ENCODE measurements at regions not wholly inside any gene's neighbourhood (a gene's known extent, or its start where the extent isn't known, plus 50 kb on each side); places are given as distances from the start of the nearest gene placed in this dataset.

DNA sequence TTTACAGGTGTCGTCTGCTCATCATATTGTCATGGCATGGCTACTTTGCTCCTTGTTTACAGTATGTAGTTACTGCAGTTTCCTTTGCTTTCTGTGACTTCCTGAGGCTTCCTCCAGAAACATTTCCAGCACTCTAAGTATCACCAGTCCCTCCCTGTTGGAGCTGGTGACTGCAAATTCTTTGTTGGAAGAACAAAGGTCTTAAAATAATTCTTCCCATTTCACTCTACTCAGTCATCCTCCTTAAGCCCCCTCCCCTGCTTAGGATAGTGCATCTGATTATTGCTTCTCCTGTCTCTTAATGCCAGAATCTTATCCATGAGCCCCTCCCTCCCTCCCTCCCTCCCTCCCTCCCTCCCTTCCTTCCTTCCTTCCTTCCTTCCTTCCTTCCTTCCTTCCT lies 72.0 kb downstream of the C3orf38 start:
- no peak overlapping the region for H3K23ac ChIP-seq (ENCODE audit: low read length)
- no peak overlapping the region for H3K4ac ChIP-seq (ENCODE audit: low read depth, low read length)
- no peaks in the 10 kb centered on the region for H3K36me3 ChIP-seq (ENCODE audit: control insufficient read depth in 1 of 2, insufficient read depth in 2 of 2, low read length in 2 of 2)
- H3K18ac ChIP-seq (ENCODE audit: low read length), result no peak overlapping the region
- no peak overlapping the region for H2BK5ac ChIP-seq (ENCODE audit: low read depth, low read length, poor library complexity)
- H3K4me2 ChIP-seq (ENCODE audit: low read length), result no peak overlapping the region
- no peak overlapping the region for H3K4me3 ChIP-seq (ENCODE audit: low read depth, low read length)
- H3K27me3 ChIP-seq (ENCODE audit: insufficient read depth, low read length), result no peaks in the 10 kb centered on the region
- H4K8ac ChIP-seq (ENCODE audit: low read depth, low read length), result no peak overlapping the region
- no peaks in the 10 kb centered on the region for H3K4me1 ChIP-seq (ENCODE audit: control insufficient read depth in 1 of 2, insufficient read depth in 2 of 2, low read length in 2 of 2)
- H3K14ac ChIP-seq (ENCODE audit: low read length), result no peak overlapping the region
- H2BK12ac ChIP-seq (ENCODE audit: low read length), result no peak overlapping the region
- no CpG with 5 or more reads among the region's 1 CpG for WGBS (ENCODE audit: extremely low coverage, insufficient coverage, insufficient read length)
- H4K12ac ChIP-seq (ENCODE audit: low read depth, low read length), result no peak overlapping the region
- no peaks in the 10 kb centered on the region for H3K79me1 ChIP-seq (ENCODE audit: low read length)
- H3K9ac ChIP-seq (ENCODE audit: low read length), result no peak overlapping the region
- no peak overlapping the region for H2AFZ ChIP-seq (ENCODE audit: insufficient read depth, low read length, poor library complexity)
- H3K9me3 ChIP-seq (ENCODE audit: insufficient read depth, low read depth, low read length), result no peaks in the 10 kb centered on the region
- H3K79me2 ChIP-seq (ENCODE audit: control insufficient read depth, insufficient read depth, low read length, poor library complexity), result no peaks in the 10 kb centered on the region
- H3K27ac ChIP-seq (ENCODE audit: low read depth, low read length), result no peak overlapping the region
- no peak overlapping the region for H4K91ac ChIP-seq (ENCODE audit: low read depth, low read length)
- no peak overlapping the region for H2BK120ac ChIP-seq (ENCODE audit: insufficient read depth, low read length, poor library complexity)
- no peak for DNase-seq
- H2AK5ac ChIP-seq (ENCODE audit: low read length), result no peak overlapping the region

DNA sequence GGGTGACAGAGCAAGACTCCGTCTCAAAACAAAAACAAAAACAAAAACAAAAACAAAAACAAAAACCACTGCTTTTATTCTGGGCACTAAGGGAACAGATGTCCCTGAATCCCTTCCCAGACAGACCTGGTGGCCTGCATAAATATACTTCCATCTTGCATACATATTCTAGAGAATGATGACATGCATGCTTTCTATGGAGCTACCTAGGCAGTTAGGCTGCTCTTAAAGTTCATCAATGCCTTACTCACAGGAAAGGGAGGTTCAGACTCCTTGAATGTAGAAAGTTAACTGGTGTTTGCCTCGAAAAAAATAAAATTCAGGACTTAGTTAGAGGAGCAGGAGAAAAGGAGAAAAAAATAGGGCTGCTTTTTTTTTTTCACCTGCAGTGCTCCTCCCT lies 72.6 kb downstream of the C3orf38 start:
- no peak overlapping the region for H2BK5ac ChIP-seq (ENCODE audit: low read depth, low read length, poor library complexity)
- no peak for DNase-seq

GRCh38 chr3:88225326-88226008 lies 75.7 kb downstream of the C3orf38 start:
- Histone ChIP-seq H3K9ac (ENCODE audit: low read length) (no peak overlapping the region), H3K36me3 (ENCODE audit: control insufficient read depth in 1 of 2, insufficient read depth in 2 of 2, low read length in 2 of 2) (no peaks in the 10 kb centered on the region), H2BK120ac (ENCODE audit: insufficient read depth, low read length, poor library complexity) (no peak overlapping the region), H4K12ac (ENCODE audit: low read depth, low read length) (no peak overlapping the region), H3K27me3 (ENCODE audit: insufficient read depth, low read length) (no peaks in the 10 kb centered on the region), H3K4ac (ENCODE audit: low read depth, low read length) (no peak overlapping the region), H3K9me3 (ENCODE audit: insufficient read depth, low read depth, low read length) (peaks cover 2% of the 10 kb centered on the region), H3K23ac (ENCODE audit: low read length) (no peak overlapping the region), H2AFZ (ENCODE audit: insufficient read depth, low read length, poor library complexity) (no peak overlapping the region), H4K8ac (ENCODE audit: low read depth, low read length) (no peak overlapping the region), H3K14ac (ENCODE audit: low read length) (no peak overlapping the region), H2BK12ac (ENCODE audit: low read length) (no peak overlapping the region), H3K4me2 (ENCODE audit: low read length) (no peak overlapping the region), H4K91ac (ENCODE audit: low read depth, low read length) (no peak overlapping the region), H2BK5ac (ENCODE audit: low read depth, low read length, poor library complexity) (no peak overlapping the region), H3K79me1 (ENCODE audit: low read length) (no peaks in the 10 kb centered on the region), H2AK5ac (ENCODE audit: low read length) (no peak overlapping the region), H3K4me3 (ENCODE audit: low read depth, low read length) (no peak overlapping the region), H3K18ac (ENCODE audit: low read length) (no peak overlapping the region), H3K4me1 (ENCODE audit: control insufficient read depth in 1 of 2, insufficient read depth in 2 of 2, low read length in 2 of 2) (peaks cover under 1 to 2% of the 10 kb centered on the region in 2 experiments), H3K79me2 (ENCODE audit: control insufficient read depth, insufficient read depth, low read length, poor library complexity) (no peaks in the 10 kb centered on the region), H3K27ac (ENCODE audit: low read depth, low read length) (no peak overlapping the region)
- no peak for DNase-seq
- no CpG with 5 or more reads among the region's 8 CpGs for WGBS (ENCODE audit: extremely low coverage, insufficient coverage, insufficient read length)

More for the DNA sequence above, 72.6 kb downstream of the C3orf38 start:
- Histone ChIP-seq H3K4me2 (ENCODE audit: low read length) (no peak overlapping the region), H4K91ac (ENCODE audit: low read depth, low read length) (no peak overlapping the region), H3K36me3 (ENCODE audit: control insufficient read depth in 1 of 2, insufficient read depth in 2 of 2, low read length in 2 of 2) (no peaks in the 10 kb centered on the region), H3K79me2 (ENCODE audit: control insufficient read depth, insufficient read depth, low read length, poor library complexity) (no peaks in the 10 kb centered on the region), H2BK120ac (ENCODE audit: insufficient read depth, low read length, poor library complexity) (no peak overlapping the region), H3K4me3 (ENCODE audit: low read depth, low read length) (no peak overlapping the region), H3K9ac (ENCODE audit: low read length) (no peak overlapping the region), H3K79me1 (ENCODE audit: low read length) (no peaks in the 10 kb centered on the region), H2BK12ac (ENCODE audit: low read length) (no peak overlapping the region), H3K27me3 (ENCODE audit: insufficient read depth, low read length) (no peaks in the 10 kb centered on the region), H4K12ac (ENCODE audit: low read depth, low read length) (no peak overlapping the region), H3K4ac (ENCODE audit: low read depth, low read length) (no peak overlapping the region), H3K18ac (ENCODE audit: low read length) (no peak overlapping the region), H4K8ac (ENCODE audit: low read depth, low read length) (no peak overlapping the region), H3K4me1 (ENCODE audit: control insufficient read depth in 1 of 2, insufficient read depth in 2 of 2, low read length in 2 of 2) (no peaks in the 10 kb centered on the region), H3K23ac (ENCODE audit: low read length) (no peak overlapping the region), H3K9me3 (ENCODE audit: insufficient read depth, low read depth, low read length) (no peaks in the 10 kb centered on the region), H2AFZ (ENCODE audit: insufficient read depth, low read length, poor library complexity) (no peak overlapping the region), H2AK5ac (ENCODE audit: low read length) (no peak overlapping the region), H3K14ac (ENCODE audit: low read length) (no peak overlapping the region), H3K27ac (ENCODE audit: low read depth, low read length) (no peak overlapping the region)
- no CpG with 5 or more reads among the region's 2 CpGs for WGBS (ENCODE audit: extremely low coverage, insufficient coverage, insufficient read length)

- no peak overlapping the region for H3K4me3 ChIP-seq (ENCODE audit: low read depth, low read length)
- no peak overlapping the region for H3K9ac ChIP-seq (ENCODE audit: low read length)
- no peak overlapping the region for H2BK5ac ChIP-seq (ENCODE audit: low read depth, low read length, poor library complexity)
- no peaks in the 10 kb centered on the region for H3K27me3 ChIP-seq (ENCODE audit: insufficient read depth, low read length)
- H2AK5ac ChIP-seq (ENCODE audit: low read length), result no peak overlapping the region
- H3K4ac ChIP-seq (ENCODE audit: low read depth, low read length), result no peak overlapping the region
- H3K4me1 ChIP-seq (ENCODE audit: control insufficient read depth in 1 of 2, insufficient read depth in 2 of 2, low read length in 2 of 2), result peaks cover 5 to 7% of the 10 kb centered on the region in 2 experiments
- H4K8ac ChIP-seq (ENCODE audit: low read depth, low read length), result no peak overlapping the region
- H3K36me3 ChIP-seq (ENCODE audit: control insufficient read depth in 1 of 2, insufficient read depth in 2 of 2, low read length in 2 of 2), result no peaks in the 10 kb centered on the region
- H3K79me1 ChIP-seq (ENCODE audit: low read length), result no peaks in the 10 kb centered on the region
- no peak overlapping the region for H2BK12ac ChIP-seq (ENCODE audit: low read length)
- H3K79me2 ChIP-seq (ENCODE audit: control insufficient read depth, insufficient read depth, low read length, poor library complexity), result no peaks in the 10 kb centered on the region
- H2BK120ac ChIP-seq (ENCODE audit: insufficient read depth, low read length, poor library complexity), result no peak overlapping the region
- WGBS (ENCODE audit: extremely low coverage, insufficient coverage, insufficient read length), result no CpG with 5 or more reads among the region's 3 CpGs
- no peak for DNase-seq
- no peak overlapping the region for H3K27ac ChIP-seq (ENCODE audit: low read depth, low read length)
- H3K23ac ChIP-seq (ENCODE audit: low read length), result no peak overlapping the region
- no peak overlapping the region for H4K91ac ChIP-seq (ENCODE audit: low read depth, low read length)
- no peak overlapping the region for H4K12ac ChIP-seq (ENCODE audit: low read depth, low read length)
- H3K9me3 ChIP-seq (ENCODE audit: insufficient read depth, low read depth, low read length), result peaks cover 2% of the 10 kb centered on the region
- no peak overlapping the region for H3K18ac ChIP-seq (ENCODE audit: low read length)
- H3K14ac ChIP-seq (ENCODE audit: low read length), result no peak overlapping the region
- H3K4me2 ChIP-seq (ENCODE audit: low read length), result no peak overlapping the region
- no peak overlapping the region for H2AFZ ChIP-seq (ENCODE audit: insufficient read depth, low read length, poor library complexity)
Measured at GRCh38 chr3:88226910-88227309, 77.2 kb downstream of the C3orf38 start.

All from trophoblast cell (in vitro differentiated cells and primary cell).